Activated CD8-positive, alpha-beta memory T cell treated with anti-CD3 and anti-CD28 coated beads for 1 hour (primary cell): ENCODE measurements at regions not wholly inside any gene's neighbourhood (a gene's known extent, or its start where the extent isn't known, plus 50 kb on each side); places are given as distances from the start of the nearest gene placed in this dataset.

Source experiments
- DNase-seq, 2 donors: peaks; one replicate each; pipeline ENCODE4 v3.0.0-alpha.2; 2020; ENCODE audit warnings: low read depth in 1 of 2; ENCODE audit errors: extremely low read depth in 1 of 2

DNA sequence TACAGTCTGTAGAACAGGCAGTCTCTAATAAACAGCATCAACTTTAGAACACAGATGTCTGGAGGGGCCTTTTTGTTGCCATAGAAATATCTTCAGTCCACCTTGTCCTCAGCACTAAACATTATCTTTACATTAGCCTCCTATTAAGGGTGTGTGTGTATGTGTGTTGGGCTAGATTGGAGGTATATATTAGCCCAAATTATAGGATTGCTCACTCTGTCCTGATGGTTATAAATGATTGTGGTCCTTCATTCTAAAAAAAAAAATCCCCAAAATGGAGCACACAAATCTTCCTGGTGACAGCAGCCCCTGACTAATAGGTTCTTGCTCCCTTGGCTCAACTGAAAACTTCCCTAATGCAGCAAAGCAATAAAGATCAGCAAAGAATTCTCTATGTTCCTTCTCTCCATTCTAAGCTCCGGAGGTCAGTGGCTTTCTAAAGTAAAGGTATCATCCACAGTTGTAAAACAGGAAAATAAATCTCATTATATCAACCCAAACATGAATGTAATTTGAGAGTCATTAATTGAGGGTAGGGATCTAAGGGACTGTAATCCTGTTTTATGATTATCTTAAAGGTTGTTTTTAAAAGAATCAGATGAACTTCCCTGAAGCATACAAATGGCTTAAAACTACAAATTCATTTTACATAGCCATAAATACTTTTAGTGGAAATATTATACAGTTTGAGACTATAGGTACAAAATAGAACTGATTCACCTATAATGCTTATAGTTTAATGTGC lies 232.7 kb downstream of the KLF12 start:
- DNase-seq = no peak

DNA sequence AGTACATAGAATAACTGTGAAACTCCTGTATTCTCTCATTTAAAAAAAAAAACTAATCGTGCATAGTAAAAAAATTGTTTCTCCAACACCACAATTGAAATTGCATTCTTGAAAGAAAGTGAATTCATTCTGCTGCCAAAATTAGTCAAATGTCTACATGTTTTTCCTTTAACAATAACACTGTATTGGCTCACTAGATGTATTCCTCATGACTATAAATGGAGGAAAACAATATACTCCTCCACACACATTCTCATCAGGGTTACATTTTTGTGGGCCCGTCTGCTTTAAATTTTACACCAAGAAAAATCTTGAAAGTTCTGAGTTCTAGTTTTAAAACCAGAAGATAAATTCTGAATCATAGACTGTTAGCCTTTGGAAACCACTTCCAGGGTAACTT lies 233.6 kb downstream of the KLF12 start:
- DNase-seq = no peak

GRCh38 chr13:73898899-73899298 lies 235.3 kb downstream of the KLF12 start:
- no peak for DNase-seq

GRCh38 chr13:73898276-73898675 lies 235.9 kb downstream of the KLF12 start:
- no peak for DNase-seq

DNA sequence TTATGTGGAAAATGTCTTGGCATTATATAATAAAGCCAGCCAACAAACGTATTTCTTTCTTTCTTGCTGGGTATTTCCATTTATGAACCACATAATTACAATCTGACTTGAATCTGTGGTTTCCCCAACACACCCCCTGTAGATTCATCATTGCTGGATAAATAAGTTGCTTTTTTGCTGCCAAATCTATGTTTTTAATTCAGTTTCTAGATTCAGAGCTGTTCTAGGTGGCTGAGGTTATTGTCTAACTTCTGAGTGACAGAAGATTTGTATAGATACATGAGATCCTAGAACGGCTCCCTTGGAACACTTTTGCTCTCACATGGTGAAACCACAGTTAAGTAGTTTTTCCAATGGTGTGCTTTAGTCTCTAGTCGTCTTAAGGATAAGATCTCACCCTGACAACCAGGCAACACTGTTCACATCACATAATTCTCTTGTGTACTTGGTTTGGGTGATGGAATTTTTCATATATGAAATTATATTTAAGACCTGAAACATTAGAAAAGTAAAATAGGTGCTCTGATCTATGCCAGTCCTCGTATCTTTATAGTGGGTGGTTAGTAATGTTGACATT lies 239.1 kb downstream of the KLF12 start:
- no peak for DNase-seq

- no peak for DNase-seq
Observed at GRCh38 chr13:73893833-73894232, 240.4 kb downstream of the KLF12 start.

DNA sequence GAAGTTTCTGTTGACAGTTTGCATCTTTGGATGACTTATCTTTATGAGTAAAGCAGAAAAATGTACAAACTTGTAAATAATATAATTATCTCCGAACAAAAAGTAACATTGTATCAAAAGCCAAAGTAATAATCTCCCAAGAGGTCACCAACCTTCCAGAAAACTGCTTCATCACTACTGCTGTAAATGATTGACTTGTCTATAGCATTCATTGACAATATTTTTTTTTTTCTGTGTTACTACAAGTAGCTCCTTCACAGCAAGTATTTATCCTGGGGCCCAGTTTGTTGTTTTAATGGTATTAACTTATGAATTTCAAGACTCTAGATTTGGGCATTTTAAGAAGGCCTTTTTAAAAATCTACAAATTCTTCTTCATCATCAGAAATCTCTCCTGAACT lies 242.4 kb downstream of the KLF12 start:
- no peak for DNase-seq

DNA sequence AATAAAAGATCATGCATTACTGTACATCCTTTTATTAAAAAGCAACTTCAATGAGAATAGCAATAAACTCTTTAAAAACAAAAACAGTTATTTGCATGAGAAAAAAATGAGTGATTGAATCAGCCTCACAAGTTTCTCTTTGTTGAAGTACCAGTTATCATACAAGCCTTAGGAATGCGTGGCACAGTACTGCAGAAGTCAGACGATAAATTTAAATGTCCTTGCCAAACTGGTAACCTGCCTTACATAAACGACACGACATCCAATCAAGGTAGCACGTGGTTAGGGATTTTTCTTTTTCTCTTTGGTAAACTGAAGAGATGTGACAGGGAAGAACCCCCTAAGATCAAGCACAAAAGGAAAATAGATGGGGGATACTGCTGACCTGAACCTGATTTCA lies 251.0 kb downstream of the KLF12 start:
- no peak for DNase-seq

GRCh38 chr13:73880365-73880764 lies 253.8 kb downstream of the KLF12 start:
- DNase-seq = no peak

DNA sequence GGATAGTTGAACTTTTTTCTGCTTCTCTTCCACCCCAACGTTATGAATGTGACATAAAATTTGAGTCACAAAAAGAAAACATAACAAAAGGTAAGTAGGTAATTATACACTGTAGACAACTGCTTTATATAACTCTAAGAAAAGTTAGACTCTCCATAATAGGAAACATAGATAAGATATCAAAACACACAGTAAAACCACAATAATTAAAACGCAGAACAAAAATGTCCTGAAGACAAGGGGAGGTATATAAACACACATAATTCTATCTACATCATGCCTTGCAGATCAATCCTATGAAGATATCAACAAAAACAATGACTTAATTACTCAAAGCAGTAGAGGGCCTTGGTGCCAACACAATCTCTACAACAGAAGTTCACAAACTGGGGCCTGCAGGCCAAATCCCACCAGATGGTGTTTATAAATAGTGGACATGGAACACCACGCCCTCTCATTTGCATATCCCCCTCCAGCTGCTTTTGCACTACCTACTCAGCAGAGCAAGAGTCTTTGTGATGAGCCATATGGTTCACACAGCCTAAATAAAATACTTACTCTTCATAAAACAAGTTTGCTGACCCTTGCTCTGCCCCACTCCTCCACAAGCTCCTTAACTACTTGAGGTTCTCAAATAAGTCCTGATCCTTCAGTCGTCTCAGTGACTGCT lies 254.7 kb downstream of the KLF12 start:
- DNase-seq = no peak

GRCh38 chr13:73877399-73877798 lies 256.8 kb downstream of the KLF12 start:
- no peak for DNase-seq

DNA sequence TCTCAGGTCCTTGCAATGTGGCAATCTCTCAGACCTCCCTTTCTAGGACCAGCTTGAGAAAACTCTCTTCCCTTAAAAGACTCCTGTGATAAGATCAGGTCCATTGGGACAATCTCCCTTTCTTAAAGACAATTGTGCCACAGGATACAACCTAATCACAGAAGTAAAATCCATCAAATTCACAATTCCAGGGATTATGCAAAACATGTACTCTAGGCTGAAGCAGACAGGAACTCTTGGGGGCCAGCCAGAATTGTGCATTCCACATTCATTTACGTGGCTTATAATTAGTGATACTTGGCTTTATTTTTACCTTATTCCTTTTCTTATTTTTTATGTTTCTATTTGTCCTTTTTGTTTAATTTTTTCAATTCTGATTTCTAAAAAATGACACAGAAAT lies 257.9 kb downstream of the KLF12 start:
- DNase-seq = no peak

DNA sequence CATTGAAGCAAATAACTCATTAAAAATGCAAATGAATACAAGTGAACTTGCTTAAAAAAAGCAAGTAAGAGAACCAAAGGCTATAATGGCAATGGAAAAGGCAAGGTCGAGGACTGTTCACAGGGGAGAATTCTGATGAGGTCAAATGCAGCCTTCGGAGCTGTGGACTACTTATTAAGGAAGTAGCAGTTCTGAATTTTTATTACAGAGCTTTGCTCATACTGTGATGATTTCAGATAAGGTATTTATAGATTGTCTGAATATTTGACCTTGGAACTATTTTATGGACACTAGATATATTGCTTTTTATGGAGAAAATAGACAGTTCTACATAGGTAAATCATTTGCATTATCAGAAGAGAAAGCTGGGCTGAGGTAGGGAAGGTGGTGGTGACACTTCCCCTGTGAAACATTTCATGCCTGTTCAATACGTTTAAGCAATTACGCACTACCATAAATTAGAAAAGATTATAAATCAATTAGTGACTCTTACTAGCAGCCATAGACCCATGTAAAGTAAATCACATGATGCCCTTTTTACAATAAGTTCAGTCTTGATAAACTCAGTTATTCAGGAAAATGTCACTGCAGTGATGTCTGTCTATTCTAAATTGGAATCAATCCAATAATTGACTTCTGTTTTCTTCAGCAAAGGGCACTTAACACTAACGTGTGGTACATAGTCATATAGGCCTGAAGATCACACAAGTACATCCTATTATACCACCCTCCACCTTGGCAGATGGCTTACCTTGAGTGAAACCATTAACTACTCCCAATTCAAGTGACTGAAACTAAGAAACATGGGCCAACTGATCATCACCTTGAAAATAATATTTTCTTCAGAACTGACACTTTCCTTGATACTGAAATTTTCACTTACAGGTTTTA lies 260.0 kb downstream of the KLF12 start:
- no peak for DNase-seq

DNA sequence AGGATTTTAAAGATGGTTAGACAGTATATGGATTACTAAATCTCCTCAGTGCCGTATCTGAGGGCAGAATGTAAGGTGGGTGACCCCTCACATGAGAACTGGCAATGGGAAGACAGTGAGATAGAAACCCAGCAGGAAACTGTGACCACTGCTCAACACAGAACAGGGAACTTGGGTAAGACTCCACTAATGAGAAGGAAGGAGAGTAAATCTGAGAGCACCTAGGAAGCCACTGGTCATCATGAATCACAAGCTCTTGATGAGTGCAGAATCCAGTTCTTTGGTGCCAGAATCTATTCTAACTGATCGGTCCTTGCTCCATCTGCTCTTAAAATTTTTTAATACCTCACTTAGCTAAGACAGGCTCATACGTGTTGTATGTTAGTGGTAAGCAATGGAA lies 261.8 kb downstream of the KLF12 start:
- DNase-seq = no peak

- DNase-seq = no peak
Observed at GRCh38 chr13:73870970-73871935, 263.0 kb downstream of the KLF12 start.

- DNase-seq = no peak
Observed at GRCh38 chr13:73870036-73870741, 264.0 kb downstream of the KLF12 start.

DNA sequence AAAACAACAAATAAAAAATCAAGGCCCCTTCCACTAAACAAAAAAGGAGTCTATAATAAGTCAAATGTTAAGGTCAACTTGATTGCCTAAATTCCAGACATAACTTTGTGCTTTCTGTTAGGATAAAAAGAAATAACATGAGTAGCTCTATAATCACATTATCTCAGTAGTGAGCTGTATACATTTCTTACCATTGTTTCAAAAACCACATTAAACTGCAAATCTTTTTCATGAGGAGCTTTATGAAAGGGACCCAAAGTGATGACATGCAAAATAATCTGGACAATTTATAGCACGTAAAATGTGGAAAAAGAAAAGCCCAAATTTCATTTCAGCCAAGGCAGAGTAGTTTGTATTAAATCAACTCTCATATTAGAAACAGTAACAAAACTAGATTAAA lies 269.2 kb downstream of the KLF12 start:
- no peak for DNase-seq

GRCh38 chr13:73861136-73861535 lies 273.1 kb downstream of the KLF12 start:
- no peak for DNase-seq

DNA sequence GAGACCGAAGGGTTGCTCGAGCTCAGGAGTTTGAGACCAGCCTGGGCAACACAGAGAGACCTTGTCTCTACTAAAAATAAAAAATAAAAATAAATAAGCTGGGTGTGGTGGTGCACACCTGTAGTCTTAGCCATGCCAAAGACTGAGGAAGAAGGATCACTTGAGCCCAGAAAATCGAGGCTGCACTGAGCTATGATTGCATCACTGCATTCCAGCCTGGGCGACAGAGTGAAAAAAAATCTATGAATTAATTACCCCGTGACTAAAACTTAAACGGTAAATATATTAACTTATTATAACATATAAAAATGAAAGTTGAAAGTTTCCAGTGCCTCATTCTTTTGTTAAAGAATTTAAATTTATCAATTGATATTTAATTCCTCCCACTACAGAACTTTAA lies 273.7 kb downstream of the KLF12 start:
- no peak for DNase-seq

GRCh38 chr13:73859841-73860240 lies 274.4 kb downstream of the KLF12 start:
- DNase-seq = no peak
